Left lung (tissue), 4 donors: ENCODE measurements at regions not wholly inside any gene's neighbourhood (a gene's known extent, or its start where the extent isn't known, plus 50 kb on each side); places are given as distances from the start of the nearest gene placed in this dataset.
A peak's percentile ranks its signal among the peaks of the same experiment; 100 is the strongest.
"Not testable (repeated sequence)": the region's sequence is repeated elsewhere in the genome, so short reads cannot be mapped to it uniquely, and the experiment has no call there.

Experiments
- ATAC-seq: fragments of 200-7000 bp; cut with Tn5 transposase; one replicate; pipeline ENCODE4 v1.9.1; 2020; ENCODE audit warnings: moderate library complexity
- DNase-seq, 4 donors: peaks; one replicate each; pipeline ENCODE4 v3.0.0-alpha.2; 2013 to 2020
- H3K27ac ChIP-seq, 2 donors: fragments of 200-600 bp; sonication (generic) in 1 of 2; one replicate each; pipeline versions ENCODE4 v1.5.0 to v1.8.0; 2020 to 2021
- H3K27me3 ChIP-seq, 2 donors: fragments of 200-600 bp; sonication (generic) in 1 of 2; one replicate each; pipeline versions ENCODE4 v1.5.0 to v1.8.0; 2020 to 2021
- H3K36me3 ChIP-seq, 2 donors: fragments of 200-600 bp; sonication (generic) in 1 of 2; one replicate each; pipeline versions ENCODE4 v1.5.0 to v1.8.0; 2020 to 2021
- H3K4me1 ChIP-seq, 2 donors: fragments of 200-600 bp; one replicate each; pipeline ENCODE4 v1.8.0; 2021
- H3K4me3 ChIP-seq, 2 donors: fragments of 200-600 bp; sonication (generic) in 1 of 2; one replicate each; pipeline versions ENCODE4 v1.5.0 to v1.8.0; 2020 to 2021; ENCODE audit warnings: mild to moderate bottlenecking in 1 of 2
- H3K9me3 ChIP-seq, 2 donors: fragments of 200-600 bp; sonication (generic) in 1 of 2; one replicate each; pipeline versions ENCODE4 v1.5.0 to v1.8.0; 2020 to 2021
- intact Hi-C, 2 donors: fragments of 100-400 bp; cut with DNase I; formaldehyde crosslinking; loops; one replicate each; pipeline versions ENCODE4 v1.11.2 to v1.14.2; 2022
- TF ChIP-seq, protein P1 (sequence below), 2 donors: fragments of 200-600 bp; sonication (generic) in 1 of 2; IDR thresholded peaks; one replicate each; pipeline versions ENCODE4 v1.5.0 to v1.8.0; 2021; ENCODE audit warnings: antibody characterized with exemption in 2 of 2
- donor health status: DM: no; HTN: yes; CAD: no.
- donor health status: DM: no; HTN: no; CAD: no.

DNA sequence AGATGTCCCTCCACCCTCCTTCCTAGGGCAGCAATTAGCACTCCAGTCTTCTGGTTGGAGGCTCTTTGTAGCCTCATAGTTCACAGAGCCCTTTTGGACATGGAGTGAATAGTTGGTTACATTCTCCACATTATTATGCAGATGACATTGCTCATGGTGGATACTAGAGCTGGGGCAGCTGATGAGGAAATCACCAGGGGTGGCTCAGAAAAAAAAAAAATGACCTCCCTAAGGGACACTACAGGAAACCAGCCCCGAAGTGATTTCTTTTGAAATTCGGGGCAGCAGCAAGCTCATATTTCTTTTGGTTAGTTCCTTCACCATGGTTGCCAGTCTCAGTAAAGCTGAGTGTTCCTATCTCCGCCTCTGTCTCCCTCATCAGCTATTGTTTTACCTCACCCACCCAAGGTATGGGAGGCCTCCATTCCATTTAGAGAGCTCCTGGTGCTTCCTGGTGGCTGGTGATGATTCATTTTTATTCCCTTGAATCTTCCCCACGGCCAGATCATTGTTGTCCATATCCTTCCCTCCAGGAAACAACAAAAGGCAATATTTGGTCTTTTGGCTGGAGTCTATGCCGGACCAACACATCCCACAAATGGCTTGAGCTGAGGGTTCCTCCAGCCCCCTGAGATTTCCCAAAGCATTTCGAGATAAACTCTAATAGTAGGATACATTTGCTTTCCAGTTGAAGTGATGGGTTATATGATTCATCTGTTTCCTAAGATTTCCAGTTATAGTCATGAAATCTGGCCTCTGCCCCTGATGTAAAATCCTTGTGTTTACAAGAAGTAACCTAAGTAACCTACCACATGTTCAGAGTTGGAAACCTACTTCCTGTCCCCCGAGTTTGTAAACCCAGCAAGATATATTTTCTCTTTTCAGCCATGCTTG is 56.2 kb upstream of the NID2 start:
- no peaks in the 10 kb centered on the region for H3K4me1 ChIP-seq
- no peaks in the 10 kb centered on the region for H3K9me3 ChIP-seq
- no peaks in the 10 kb centered on the region for H3K27me3 ChIP-seq
- H3K27ac ChIP-seq, result peak overlapping the region; percentile 39 to 46
- TF ChIP-seq, protein P1, sequence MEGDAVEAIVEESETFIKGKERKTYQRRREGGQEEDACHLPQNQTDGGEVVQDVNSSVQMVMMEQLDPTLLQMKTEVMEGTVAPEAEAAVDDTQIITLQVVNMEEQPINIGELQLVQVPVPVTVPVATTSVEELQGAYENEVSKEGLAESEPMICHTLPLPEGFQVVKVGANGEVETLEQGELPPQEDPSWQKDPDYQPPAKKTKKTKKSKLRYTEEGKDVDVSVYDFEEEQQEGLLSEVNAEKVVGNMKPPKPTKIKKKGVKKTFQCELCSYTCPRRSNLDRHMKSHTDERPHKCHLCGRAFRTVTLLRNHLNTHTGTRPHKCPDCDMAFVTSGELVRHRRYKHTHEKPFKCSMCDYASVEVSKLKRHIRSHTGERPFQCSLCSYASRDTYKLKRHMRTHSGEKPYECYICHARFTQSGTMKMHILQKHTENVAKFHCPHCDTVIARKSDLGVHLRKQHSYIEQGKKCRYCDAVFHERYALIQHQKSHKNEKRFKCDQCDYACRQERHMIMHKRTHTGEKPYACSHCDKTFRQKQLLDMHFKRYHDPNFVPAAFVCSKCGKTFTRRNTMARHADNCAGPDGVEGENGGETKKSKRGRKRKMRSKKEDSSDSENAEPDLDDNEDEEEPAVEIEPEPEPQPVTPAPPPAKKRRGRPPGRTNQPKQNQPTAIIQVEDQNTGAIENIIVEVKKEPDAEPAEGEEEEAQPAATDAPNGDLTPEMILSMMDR (IDR thresholded peaks at IDR 0.05), result no peak
- ATAC-seq (peak; percentile 23), DNase-seq (peak in 1 of 4 donors; percentile 41)
- H3K4me3 ChIP-seq, result no peak overlapping the region
- no peaks in the 10 kb centered on the region for H3K36me3 ChIP-seq
- intact Hi-C loops, result no loop called here

GRCh38 chr14:52122163-52122562 is 53.3 kb upstream of the NID2 start:
- ATAC-seq, H3K4me1 ChIP-seq, H3K36me3 ChIP-seq, intact Hi-C loops, H3K27me3 ChIP-seq, H3K27ac ChIP-seq, H3K9me3 ChIP-seq, H3K4me3 ChIP-seq: not testable (repeated sequence)
- peak in 1 of 4 donors; percentile 74 for DNase-seq

- ATAC-seq (no peak), DNase-seq (no peak)
- Histone ChIP-seq H3K27ac (no peak overlapping the region), H3K27me3 (no peaks in the 10 kb centered on the region), H3K4me3 (no peak overlapping the region), H3K9me3 (no peaks in the 10 kb centered on the region), H3K4me1 (no peaks in the 10 kb centered on the region), H3K36me3 (no peaks in the 10 kb centered on the region)
- TF ChIP-seq, protein P1 (IDR thresholded peaks at IDR 0.05), result no peak
- intact Hi-C loops, result no loop called here
Measured at GRCh38 chr14:52121441-52121840, 52.6 kb upstream of the NID2 start.

GRCh38 chr14:52119030-52119429 is 50.2 kb upstream of the NID2 start:
- H3K4me1 ChIP-seq, result no peaks in the 10 kb centered on the region
- ATAC-seq, result no peak
- H3K4me3 ChIP-seq, result no peak overlapping the region
- intact Hi-C loops, result no loop called here
- no peaks in the 10 kb centered on the region for H3K36me3 ChIP-seq
- DNase-seq, result no peak
- no peak overlapping the region for H3K27ac ChIP-seq
- no peaks in the 10 kb centered on the region for H3K9me3 ChIP-seq
- H3K27me3 ChIP-seq, result no peaks in the 10 kb centered on the region
- TF ChIP-seq, protein P1 (IDR thresholded peaks at IDR 0.05), result no peak
